Astrocyte of the cerebellum (primary cell): ENCODE measurements at regions not wholly inside any gene's neighbourhood (a gene's known extent, or its start where the extent isn't known, plus 50 kb on each side); places are given as distances from the start of the nearest gene placed in this dataset.

Experiments
- DNase-seq: peaks from one replicate; pipeline ENCODE4 v3.0.0-alpha.2; 2011; ENCODE audit warnings: low read depth
- H3K4me3 ChIP-seq: 2 replicates; pipeline ENCODE4 v1.5.1; 2011; ENCODE audit warnings: mild to moderate bottlenecking, low read depth, low read length, moderate library complexity
- in situ Hi-C: cut with HindIII; loops from 2 replicates; pipeline ENCODE4 v1.10.0; 2017; ENCODE audit warnings: low sequenced_read_pairs
- TF ChIP-seq, protein P1 (sequence below): IDR thresholded peaks from 2 replicates; pipeline ENCODE4 v1.5.1; 2012; ENCODE audit warnings: low read length, low read depth, moderate library complexity, mild to moderate bottlenecking; ENCODE audit errors: missing control alignments

DNA sequence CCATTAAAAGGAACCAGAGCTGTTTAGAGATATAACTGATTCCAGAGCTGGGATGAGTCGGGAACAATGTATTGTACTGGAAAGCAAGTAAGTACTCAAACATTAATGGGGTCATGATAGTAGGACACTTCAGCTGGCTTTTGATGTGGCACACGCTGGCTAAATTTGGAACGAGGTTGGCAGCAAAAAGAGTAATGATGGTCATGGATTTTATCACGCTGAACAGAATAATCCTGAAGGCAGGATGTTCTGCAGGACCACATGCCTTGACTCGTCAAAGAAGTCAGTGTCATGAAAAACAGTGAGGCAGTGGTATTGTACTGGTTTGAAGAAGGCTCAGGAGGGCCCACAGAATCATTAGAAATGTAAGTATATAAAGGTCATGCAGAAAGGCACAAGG lies 220.3 kb downstream of the SNX13 start:
- DNase-seq = no peak
- TF ChIP-seq, protein P1, sequence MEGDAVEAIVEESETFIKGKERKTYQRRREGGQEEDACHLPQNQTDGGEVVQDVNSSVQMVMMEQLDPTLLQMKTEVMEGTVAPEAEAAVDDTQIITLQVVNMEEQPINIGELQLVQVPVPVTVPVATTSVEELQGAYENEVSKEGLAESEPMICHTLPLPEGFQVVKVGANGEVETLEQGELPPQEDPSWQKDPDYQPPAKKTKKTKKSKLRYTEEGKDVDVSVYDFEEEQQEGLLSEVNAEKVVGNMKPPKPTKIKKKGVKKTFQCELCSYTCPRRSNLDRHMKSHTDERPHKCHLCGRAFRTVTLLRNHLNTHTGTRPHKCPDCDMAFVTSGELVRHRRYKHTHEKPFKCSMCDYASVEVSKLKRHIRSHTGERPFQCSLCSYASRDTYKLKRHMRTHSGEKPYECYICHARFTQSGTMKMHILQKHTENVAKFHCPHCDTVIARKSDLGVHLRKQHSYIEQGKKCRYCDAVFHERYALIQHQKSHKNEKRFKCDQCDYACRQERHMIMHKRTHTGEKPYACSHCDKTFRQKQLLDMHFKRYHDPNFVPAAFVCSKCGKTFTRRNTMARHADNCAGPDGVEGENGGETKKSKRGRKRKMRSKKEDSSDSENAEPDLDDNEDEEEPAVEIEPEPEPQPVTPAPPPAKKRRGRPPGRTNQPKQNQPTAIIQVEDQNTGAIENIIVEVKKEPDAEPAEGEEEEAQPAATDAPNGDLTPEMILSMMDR = no peak
- H3K4me3 ChIP-seq = no peak overlapping the region
- in situ Hi-C loops = no loop called here

DNA sequence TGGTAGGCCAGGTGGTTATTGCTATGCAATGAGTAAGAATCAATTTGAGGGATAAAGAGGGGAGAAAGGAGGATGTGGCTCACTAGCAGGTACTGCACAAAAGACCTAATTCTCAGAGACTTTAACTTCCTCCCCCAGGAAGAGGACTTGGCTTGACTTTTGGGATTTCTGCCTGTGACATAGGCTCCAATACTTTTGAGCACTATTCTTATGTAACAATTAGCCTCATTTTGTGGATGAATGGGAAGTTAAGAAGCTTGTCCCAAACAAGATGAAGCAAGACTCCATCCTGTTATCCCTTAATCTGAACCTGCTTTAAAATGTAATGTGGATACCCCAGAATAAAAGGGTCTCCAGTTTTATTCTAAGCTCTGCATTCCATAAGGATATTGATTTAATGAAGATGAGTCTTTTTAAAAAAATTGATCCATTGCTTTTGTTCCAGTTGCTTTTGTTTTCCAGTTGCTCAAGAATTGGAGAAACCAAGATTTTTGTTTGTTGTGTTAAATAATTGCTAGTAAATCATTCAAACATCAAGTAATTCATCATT lies 218.5 kb downstream of the SNX13 start:
- DNase-seq = no peak
- TF ChIP-seq, protein P1 = no peak
- H3K4me3 ChIP-seq = no peak overlapping the region
- in situ Hi-C loops = no loop called here

DNA sequence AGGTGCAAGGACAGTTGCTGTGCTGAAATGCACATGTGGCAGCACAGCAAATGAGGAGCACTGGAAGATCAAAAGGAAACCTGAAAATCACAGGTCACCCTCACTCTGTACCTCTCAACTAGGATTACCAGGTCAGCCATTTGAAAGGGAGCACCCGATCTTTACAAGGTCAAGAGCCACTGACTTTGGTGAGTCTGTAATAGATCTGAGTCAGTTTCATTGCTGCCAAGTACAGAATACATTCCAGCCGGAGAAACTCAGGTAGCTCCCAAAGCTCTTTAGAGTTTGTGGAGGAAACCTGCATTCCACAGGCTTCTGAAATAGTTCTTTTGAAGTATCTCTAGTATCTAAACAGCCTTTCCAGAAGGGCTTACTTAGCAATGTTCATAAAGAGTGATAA lies 217.5 kb downstream of the SNX13 start:
- in situ Hi-C loops = no loop called here
- no peak for DNase-seq
- TF ChIP-seq, protein P1 = no peak
- H3K4me3 ChIP-seq = no peak overlapping the region

DNA sequence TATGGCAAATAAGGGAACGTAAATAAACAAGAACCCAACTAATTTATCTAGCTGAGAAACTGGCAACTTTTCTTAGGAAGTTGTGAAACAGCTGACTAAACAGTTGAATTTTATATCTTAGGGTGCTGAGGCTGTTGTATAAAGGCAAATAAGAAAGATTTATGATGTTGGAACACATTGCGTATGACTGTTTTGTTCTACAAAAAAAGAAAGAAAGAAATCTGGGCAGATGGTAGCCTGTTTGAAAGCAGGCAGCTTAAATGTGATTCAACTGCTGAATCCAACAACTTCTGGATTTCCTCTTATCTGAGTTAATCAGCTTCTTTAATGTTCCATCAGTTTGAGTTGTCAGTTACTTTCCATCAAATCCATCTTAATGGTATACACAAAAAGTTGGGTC lies 214.5 kb downstream of the SNX13 start:
- in situ Hi-C loops = no loop called here
- no peak for DNase-seq
- H3K4me3 ChIP-seq = no peak overlapping the region
- TF ChIP-seq, protein P1 = no peak

DNA sequence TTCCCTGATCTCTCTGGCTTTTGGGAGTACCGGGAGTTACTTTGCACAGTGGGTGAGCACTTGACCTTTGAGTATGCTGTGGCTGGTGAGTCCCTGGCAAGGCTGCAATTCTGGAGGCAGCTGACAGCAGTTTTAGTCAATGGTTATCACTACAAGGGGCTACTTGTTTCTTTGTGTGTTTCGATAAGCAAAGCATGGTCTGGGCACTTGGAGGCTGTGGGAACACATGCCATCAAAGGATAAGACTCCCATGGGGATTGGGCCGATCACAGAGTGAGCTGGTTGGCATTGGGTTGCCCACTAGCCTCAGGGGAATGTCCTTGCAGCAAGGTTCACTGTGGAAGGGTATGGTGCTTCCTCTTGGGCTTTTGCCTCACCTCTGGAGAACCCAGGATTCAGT lies 208.2 kb downstream of the SNX13 start:
- TF ChIP-seq, protein P1 = no peak
- no peak for DNase-seq
- H3K4me3 ChIP-seq = no peak overlapping the region
- in situ Hi-C loops = no loop called here
